Upper lobe of left lung (tissue), 4 donors: ENCODE measurements at regions not wholly inside any gene's neighbourhood (a gene's known extent, or its start where the extent isn't known, plus 50 kb on each side); places are given as distances from the start of the nearest gene placed in this dataset.

ENCODE experiments used
- POLR2AphosphoS5 ChIP-seq, 2 donors: sonication (generic); formaldehyde crosslinking; IDR thresholded peaks; one replicate each; pipeline ENCODE4 v1.5.1; 2017; ENCODE audit warnings: antibody characterized with exemption in 2 of 2
- TF ChIP-seq, protein P1 (sequence below), 6 experiments: fragments of 450-650 bp in 4 of 6; fragments of 200-600 bp in 2 of 6; sonication (generic) in 2 of 6; IDR thresholded peaks; one replicate each; pipeline ENCODE4 v1.5.1; 2016 to 2019; ENCODE audit warnings: antibody characterized with exemption in 6 of 6

- TF ChIP-seq, protein P1, sequence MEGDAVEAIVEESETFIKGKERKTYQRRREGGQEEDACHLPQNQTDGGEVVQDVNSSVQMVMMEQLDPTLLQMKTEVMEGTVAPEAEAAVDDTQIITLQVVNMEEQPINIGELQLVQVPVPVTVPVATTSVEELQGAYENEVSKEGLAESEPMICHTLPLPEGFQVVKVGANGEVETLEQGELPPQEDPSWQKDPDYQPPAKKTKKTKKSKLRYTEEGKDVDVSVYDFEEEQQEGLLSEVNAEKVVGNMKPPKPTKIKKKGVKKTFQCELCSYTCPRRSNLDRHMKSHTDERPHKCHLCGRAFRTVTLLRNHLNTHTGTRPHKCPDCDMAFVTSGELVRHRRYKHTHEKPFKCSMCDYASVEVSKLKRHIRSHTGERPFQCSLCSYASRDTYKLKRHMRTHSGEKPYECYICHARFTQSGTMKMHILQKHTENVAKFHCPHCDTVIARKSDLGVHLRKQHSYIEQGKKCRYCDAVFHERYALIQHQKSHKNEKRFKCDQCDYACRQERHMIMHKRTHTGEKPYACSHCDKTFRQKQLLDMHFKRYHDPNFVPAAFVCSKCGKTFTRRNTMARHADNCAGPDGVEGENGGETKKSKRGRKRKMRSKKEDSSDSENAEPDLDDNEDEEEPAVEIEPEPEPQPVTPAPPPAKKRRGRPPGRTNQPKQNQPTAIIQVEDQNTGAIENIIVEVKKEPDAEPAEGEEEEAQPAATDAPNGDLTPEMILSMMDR (IDR thresholded peaks at IDR 0.05) = no peak
- TF ChIP-seq POLR2AphosphoS5 (IDR thresholded peaks at IDR 0.05) = no peak
These were observed 71.6 kb upstream of the NEO1 start for GRCh38 chr15:72980661-72981060.
